ENCODE measurements at regions not wholly inside any gene's neighbourhood (a gene's known extent, or its start where the extent isn't known, plus 50 kb on each side); places are given as distances from the start of the nearest gene placed in this dataset.
A peak's percentile ranks its signal among the peaks of the same experiment; 100 is the strongest.

DNA sequence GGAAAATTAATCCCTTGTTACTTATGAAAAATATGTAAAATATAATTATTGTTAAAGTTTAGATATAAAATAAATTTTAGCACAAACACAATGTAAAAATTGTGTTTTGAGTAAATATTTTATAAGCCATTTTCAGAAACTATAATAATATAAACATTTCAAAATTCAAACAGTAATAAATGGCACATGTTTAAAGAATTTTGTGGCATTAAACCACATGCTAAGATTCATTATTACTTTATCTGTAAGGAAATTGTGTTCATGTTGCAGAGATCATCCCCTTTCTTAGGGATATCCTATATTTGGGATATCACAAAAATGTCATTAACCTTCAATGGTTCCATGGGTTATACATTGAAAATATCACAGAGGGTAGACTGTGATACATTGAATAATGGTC lies 1044.3 kb downstream of the AMY1C start:
- no peak overlapping the region for H3K4me3 ChIP-seq (ENCODE audit: low read depth, low read length)
- no peak for DNase-seq (ENCODE audit: low read depth)
- no peak for TF ChIP-seq CTCF (IDR thresholded peaks at IDR 0.05; ENCODE audit: insufficient read depth, low read length, poor library complexity, severe bottlenecking)
- H3K36me3 ChIP-seq (ENCODE audit: control insufficient read depth, insufficient read depth, low read length) = no peaks in the 10 kb centered on the region
- no peaks in the 10 kb centered on the region for H3K27me3 ChIP-seq (ENCODE audit: control insufficient read depth, insufficient read depth, low read length)

DNA sequence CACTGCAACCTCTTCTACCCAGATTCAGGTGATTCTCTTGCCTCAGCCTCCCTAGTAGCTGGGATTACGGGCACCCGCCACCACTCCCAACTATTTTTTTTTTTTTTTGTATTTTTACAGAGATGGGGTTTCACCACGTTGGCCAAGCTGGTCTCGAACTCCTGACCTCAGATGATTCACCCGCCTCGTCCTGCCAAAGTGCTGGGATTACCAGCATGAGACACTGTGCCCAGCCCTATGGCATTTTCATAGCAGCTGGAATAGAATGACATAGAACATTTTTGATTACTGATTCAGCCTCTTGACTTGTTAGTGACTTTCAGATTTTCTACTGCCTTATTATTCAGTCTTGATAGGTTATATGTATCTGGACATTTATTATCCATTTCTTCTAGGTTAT lies 1046.2 kb downstream of the AMY1C start:
- TF ChIP-seq CTCF (IDR thresholded peaks at IDR 0.05; ENCODE audit: insufficient read depth, low read length, poor library complexity, severe bottlenecking) = no peak
- DNase-seq (ENCODE audit: low read depth) = no peak

DNA sequence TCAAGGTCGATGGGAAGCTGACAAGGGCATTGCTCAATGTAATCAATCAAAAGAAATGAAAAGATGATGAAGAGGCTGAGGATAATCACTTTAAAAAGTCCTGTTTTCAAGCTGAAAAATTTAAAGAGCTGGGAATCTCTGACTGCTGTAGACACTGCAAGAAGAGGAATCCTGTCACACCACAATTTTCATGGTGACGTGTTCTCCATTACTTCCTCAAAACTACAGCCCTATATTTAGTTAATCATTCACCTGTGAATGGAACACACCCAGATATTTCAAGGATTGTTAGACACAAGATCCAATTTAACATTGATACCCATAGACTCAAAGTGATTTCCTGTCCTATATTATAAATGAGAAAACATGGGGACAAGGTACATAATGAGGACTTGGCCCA lies 1048.3 kb downstream of the AMY1C start:
- Histone ChIP-seq H3K4me3 (ENCODE audit: low read depth, low read length) (no peak overlapping the region), H3K36me3 (ENCODE audit: control insufficient read depth, insufficient read depth, low read length) (no peaks in the 10 kb centered on the region), H3K27me3 (ENCODE audit: control insufficient read depth, insufficient read depth, low read length) (no peaks in the 10 kb centered on the region)
- peak; percentile 2 for DNase-seq (ENCODE audit: low read depth)
- TF ChIP-seq CTCF (IDR thresholded peaks at IDR 0.05; ENCODE audit: insufficient read depth, low read length, poor library complexity, severe bottlenecking) = no peak

More for the DNA sequence above, 1046.2 kb downstream of the AMY1C start:
- Histone ChIP-seq H3K36me3 (ENCODE audit: control insufficient read depth, insufficient read depth, low read length) (no peaks in the 10 kb centered on the region), H3K4me3 (ENCODE audit: low read depth, low read length) (no peak overlapping the region), H3K27me3 (ENCODE audit: control insufficient read depth, insufficient read depth, low read length) (no peaks in the 10 kb centered on the region)

GRCh38 chr1:104801344-104801743 lies 1051.6 kb downstream of the AMY1C start:
- no peaks in the 10 kb centered on the region for H3K36me3 ChIP-seq (ENCODE audit: control insufficient read depth, insufficient read depth, low read length)
- no peaks in the 10 kb centered on the region for H3K27me3 ChIP-seq (ENCODE audit: control insufficient read depth, insufficient read depth, low read length)
- no peak for DNase-seq (ENCODE audit: low read depth)
- TF ChIP-seq CTCF (IDR thresholded peaks at IDR 0.05; ENCODE audit: insufficient read depth, low read length, poor library complexity, severe bottlenecking) = no peak
- no peak overlapping the region for H3K4me3 ChIP-seq (ENCODE audit: low read depth, low read length)

- no peaks in the 10 kb centered on the region for H3K27me3 ChIP-seq (ENCODE audit: control insufficient read depth, insufficient read depth, low read length)
- DNase-seq (ENCODE audit: low read depth) = no peak
- TF ChIP-seq CTCF (IDR thresholded peaks at IDR 0.05; ENCODE audit: insufficient read depth, low read length, poor library complexity, severe bottlenecking) = no peak
- H3K36me3 ChIP-seq (ENCODE audit: control insufficient read depth, insufficient read depth, low read length) = no peaks in the 10 kb centered on the region
- H3K4me3 ChIP-seq (ENCODE audit: low read depth, low read length) = no peak overlapping the region
These were observed 1054.4 kb downstream of the AMY1C start for GRCh38 chr1:104804147-104804546.

- Histone ChIP-seq H3K4me3 (ENCODE audit: low read depth, low read length) (no peak overlapping the region), H3K36me3 (ENCODE audit: control insufficient read depth, insufficient read depth, low read length) (no peaks in the 10 kb centered on the region), H3K27me3 (ENCODE audit: control insufficient read depth, insufficient read depth, low read length) (no peaks in the 10 kb centered on the region)
- no peak for TF ChIP-seq CTCF (IDR thresholded peaks at IDR 0.05; ENCODE audit: insufficient read depth, low read length, poor library complexity, severe bottlenecking)
- no peak for DNase-seq (ENCODE audit: low read depth)
These were observed 1057.9 kb downstream of the AMY1C start for GRCh38 chr1:104807590-104807989.
